NCI-H146 (cell line): ENCODE measurements at regions not wholly inside any gene's neighbourhood (a gene's known extent, or its start where the extent isn't known, plus 50 kb on each side); places are given as distances from the start of the nearest gene placed in this dataset.
"Not testable (repeated sequence)": the region's sequence is repeated elsewhere in the genome, so short reads cannot be mapped to it uniquely, and the experiment has no call there.

ENCODE experiments used
- DNase-seq: peaks from one replicate; lab custom pipeline; 2025; lab: John Stamatoyannopoulos, UW

- peak; percentile 57 for DNase-seq
Observed at GRCh38 chr9:39566782-39567181, 211.3 kb downstream of the SPATA31A1 start.

GRCh38 chr9:39567396-39567795, 211.9 kb downstream of the SPATA31A1 start:
- not testable (repeated sequence) for DNase-seq

GRCh38 chr9:39568900-39569299, 213.4 kb downstream of the SPATA31A1 start:
- not testable (repeated sequence) for DNase-seq

- not testable (repeated sequence) for DNase-seq
Observed at GRCh38 chr9:39573024-39574022, 217.9 kb downstream of the SPATA31A1 start.

GRCh38 chr9:39579000-39579399, 223.5 kb downstream of the SPATA31A1 start:
- not testable (repeated sequence) for DNase-seq

GRCh38 chr9:39581296-39581695, 225.8 kb downstream of the SPATA31A1 start:
- DNase-seq, result not testable (repeated sequence)

- not testable (repeated sequence) for DNase-seq
Observed at GRCh38 chr9:39582677-39583412, 227.4 kb downstream of the SPATA31A1 start.

GRCh38 chr9:39583413-39583747, 227.9 kb downstream of the SPATA31A1 start:
- not testable (repeated sequence) for DNase-seq

GRCh38 chr9:39585233-39585632, 229.8 kb downstream of the SPATA31A1 start:
- DNase-seq, result not testable (repeated sequence)

GRCh38 chr9:39587844-39588499, 232.5 kb downstream of the SPATA31A1 start:
- DNase-seq, result no peak

- DNase-seq, result peak; percentile 27
Observed at GRCh38 chr9:39588500-39589137, 233.2 kb downstream of the SPATA31A1 start.

GRCh38 chr9:39604089-39604488, 248.6 kb downstream of the SPATA31A1 start:
- DNase-seq, result not testable (repeated sequence)

- not testable (repeated sequence) for DNase-seq
Observed at GRCh38 chr9:39611449-39612231, 256.2 kb downstream of the SPATA31A1 start.

- not testable (repeated sequence) for DNase-seq
Observed at GRCh38 chr9:39616480-39616879, 261.0 kb downstream of the SPATA31A1 start.

GRCh38 chr9:39624048-39624447, 268.6 kb downstream of the SPATA31A1 start:
- not testable (repeated sequence) for DNase-seq

GRCh38 chr9:39632071-39632470, 276.6 kb downstream of the SPATA31A1 start:
- DNase-seq, result not testable (repeated sequence)

- not testable (repeated sequence) for DNase-seq
Observed at GRCh38 chr9:39649029-39649428, 293.6 kb downstream of the SPATA31A1 start.

GRCh38 chr9:39656960-39657603, 301.6 kb downstream of the SPATA31A1 start:
- not testable (repeated sequence) for DNase-seq

GRCh38 chr9:39663020-39663419, 307.6 kb downstream of the SPATA31A1 start:
- not testable (repeated sequence) for DNase-seq

GRCh38 chr9:39663713-39664112, 308.2 kb downstream of the SPATA31A1 start:
- DNase-seq, result not testable (repeated sequence)
